Tibial nerve (tissue), 4 donors: ENCODE measurements at regions not wholly inside any gene's neighbourhood (a gene's known extent, or its start where the extent isn't known, plus 50 kb on each side); places are given as distances from the start of the nearest gene placed in this dataset.
"Not testable (repeated sequence)": the region's sequence is repeated elsewhere in the genome, so short reads cannot be mapped to it uniquely, and the experiment has no call there.

Experiments used
- DNase-seq, 2 donors: peaks; one replicate each; pipeline ENCODE4 v3.0.0-alpha.2; 2019; ENCODE audit warnings: low spot score in 2 of 2
- H3K27ac ChIP-seq, 4 donors: fragments of 200-600 bp; sonication (generic) in 3 of 4; one replicate each; pipeline ENCODE4 v1.5.1; 2017 to 2019; ENCODE audit warnings: mild to moderate bottlenecking in 1 of 4
- H3K27me3 ChIP-seq, 2 donors: fragments of 200-600 bp; sonication (generic) in 1 of 2; one replicate each; pipeline versions ENCODE4 v1.5.1 to v1.6.0; 2017 to 2019
- H3K36me3 ChIP-seq, 3 donors: fragments of 200-600 bp; sonication (generic); one replicate each; pipeline ENCODE4 v1.5.1; 2018 to 2019
- H3K4me1 ChIP-seq, 4 donors: fragments of 200-600 bp; sonication (generic) in 3 of 4; one replicate each; pipeline ENCODE4 v1.5.1; 2017 to 2019
- H3K4me3 ChIP-seq, 4 donors: fragments of 200-600 bp; sonication (generic) in 3 of 4; one replicate each; pipeline ENCODE4 v1.5.1; 2017 to 2019; ENCODE audit warnings: mild to moderate bottlenecking in 1 of 4, moderate library complexity in 1 of 4
- H3K9me3 ChIP-seq, 4 donors: fragments of 200-600 bp; sonication (generic) in 3 of 4; one replicate each; pipeline ENCODE4 v1.5.1; 2017 to 2019
- EP300 ChIP-seq, 2 donors: sonication (generic); formaldehyde crosslinking; IDR thresholded peaks; one replicate each; pipeline ENCODE4 v1.6.1; 2017; ENCODE audit warnings: antibody characterized with exemption in 2 of 2, mild to moderate bottlenecking in 1 of 2
- POLR2A ChIP-seq, 2 donors: fragments of 450-650 bp; IDR thresholded peaks; one replicate each; pipeline ENCODE4 v1.6.1; 2017; ENCODE audit warnings: antibody characterized with exemption in 2 of 2, mild to moderate bottlenecking in 2 of 2, moderate library complexity in 2 of 2
- whole genome bisulfite sequencing, 2 donors: methylation state at CpG; one replicate each; pipeline ENCODE4 v1.1.5; 2018; 5-methylcytosine and 5-hydroxymethylcytosine counted together
- TF ChIP-seq, protein P1 (sequence below), 5 experiments: fragments of 200-600 bp in 3 of 5; fragments of 450-650 bp in 2 of 5; sonication (generic) in 3 of 5; IDR thresholded peaks; one replicate each; pipeline ENCODE4 v1.5.1; 2016 to 2019; ENCODE audit warnings: antibody characterized with exemption in 5 of 5, mild to moderate bottlenecking in 3 of 5, moderate library complexity in 2 of 5

GRCh38 chr1:95780836-95781235, 546.8 kb downstream of the RWDD3 start:
- H3K27ac ChIP-seq: peak overlapping the region in 1 of 4 donors; percentile 2
- DNase-seq: no peak
- 56 to 57% methylated on average over 3 of the region's 3 CpGs for WGBS, 2 donors
- no peaks in the 10 kb centered on the region for H3K9me3 ChIP-seq
- no peaks in the 10 kb centered on the region for H3K27me3 ChIP-seq
- H3K4me1 ChIP-seq: no peaks in the 10 kb centered on the region
- H3K4me3 ChIP-seq: peak overlapping the region in 1 of 4 donors; percentile 25
- TF ChIP-seq POLR2A (IDR thresholded peaks at IDR 0.05): no peak
- TF ChIP-seq, protein P1, sequence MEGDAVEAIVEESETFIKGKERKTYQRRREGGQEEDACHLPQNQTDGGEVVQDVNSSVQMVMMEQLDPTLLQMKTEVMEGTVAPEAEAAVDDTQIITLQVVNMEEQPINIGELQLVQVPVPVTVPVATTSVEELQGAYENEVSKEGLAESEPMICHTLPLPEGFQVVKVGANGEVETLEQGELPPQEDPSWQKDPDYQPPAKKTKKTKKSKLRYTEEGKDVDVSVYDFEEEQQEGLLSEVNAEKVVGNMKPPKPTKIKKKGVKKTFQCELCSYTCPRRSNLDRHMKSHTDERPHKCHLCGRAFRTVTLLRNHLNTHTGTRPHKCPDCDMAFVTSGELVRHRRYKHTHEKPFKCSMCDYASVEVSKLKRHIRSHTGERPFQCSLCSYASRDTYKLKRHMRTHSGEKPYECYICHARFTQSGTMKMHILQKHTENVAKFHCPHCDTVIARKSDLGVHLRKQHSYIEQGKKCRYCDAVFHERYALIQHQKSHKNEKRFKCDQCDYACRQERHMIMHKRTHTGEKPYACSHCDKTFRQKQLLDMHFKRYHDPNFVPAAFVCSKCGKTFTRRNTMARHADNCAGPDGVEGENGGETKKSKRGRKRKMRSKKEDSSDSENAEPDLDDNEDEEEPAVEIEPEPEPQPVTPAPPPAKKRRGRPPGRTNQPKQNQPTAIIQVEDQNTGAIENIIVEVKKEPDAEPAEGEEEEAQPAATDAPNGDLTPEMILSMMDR (IDR thresholded peaks at IDR 0.05): no peak
- no peak for TF ChIP-seq EP300 (IDR thresholded peaks at IDR 0.05)
- H3K36me3 ChIP-seq: no peaks in the 10 kb centered on the region

GRCh38 chr1:95790136-95790535, 556.1 kb downstream of the RWDD3 start:
- H3K27ac ChIP-seq: no peak overlapping the region
- H3K4me3 ChIP-seq: no peak overlapping the region
- no peak for DNase-seq
- no peaks in the 10 kb centered on the region for H3K4me1 ChIP-seq
- no peaks in the 10 kb centered on the region for H3K36me3 ChIP-seq
- H3K9me3 ChIP-seq: no peaks in the 10 kb centered on the region
- TF ChIP-seq, protein P1 (IDR thresholded peaks at IDR 0.05): no peak
- TF ChIP-seq EP300 (IDR thresholded peaks at IDR 0.05): no peak
- no peak for TF ChIP-seq POLR2A (IDR thresholded peaks at IDR 0.05)
- H3K27me3 ChIP-seq: no peaks in the 10 kb centered on the region
- WGBS, 2 donors: 89 to 90% methylated on average over 3 of the region's 3 CpGs

DNA sequence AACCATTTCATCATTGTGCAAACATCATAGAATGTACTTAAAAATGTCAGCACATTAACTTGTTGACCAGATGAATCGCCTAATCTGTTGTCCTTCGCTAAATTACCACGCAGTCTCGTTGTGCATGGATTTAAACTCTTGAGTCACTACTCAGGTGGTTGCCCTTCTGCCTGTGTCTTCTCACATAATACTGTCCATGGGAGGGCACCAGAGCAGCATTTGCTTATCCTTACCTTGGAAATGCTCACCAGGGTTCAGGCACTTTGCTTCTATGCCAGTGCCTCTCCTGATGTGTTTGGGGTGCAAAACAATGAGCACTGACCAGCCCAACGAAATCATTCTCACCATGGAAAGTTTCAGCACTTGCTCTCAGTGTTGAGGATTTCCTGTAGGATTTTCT, 559.9 kb downstream of the RWDD3 start:
- no peaks in the 10 kb centered on the region for H3K36me3 ChIP-seq
- DNase-seq: no peak
- H3K9me3 ChIP-seq: peaks cover 0 to 8% (median 0%) of the 10 kb centered on the region in 4 donors
- no peak overlapping the region for H3K4me3 ChIP-seq
- TF ChIP-seq EP300 (IDR thresholded peaks at IDR 0.05): no peak
- H3K4me1 ChIP-seq: no peaks in the 10 kb centered on the region
- no peak overlapping the region for H3K27ac ChIP-seq
- no peaks in the 10 kb centered on the region for H3K27me3 ChIP-seq
- 64 to 74% methylated on average over 5 of the region's 5 CpGs for WGBS, 2 donors

DNA sequence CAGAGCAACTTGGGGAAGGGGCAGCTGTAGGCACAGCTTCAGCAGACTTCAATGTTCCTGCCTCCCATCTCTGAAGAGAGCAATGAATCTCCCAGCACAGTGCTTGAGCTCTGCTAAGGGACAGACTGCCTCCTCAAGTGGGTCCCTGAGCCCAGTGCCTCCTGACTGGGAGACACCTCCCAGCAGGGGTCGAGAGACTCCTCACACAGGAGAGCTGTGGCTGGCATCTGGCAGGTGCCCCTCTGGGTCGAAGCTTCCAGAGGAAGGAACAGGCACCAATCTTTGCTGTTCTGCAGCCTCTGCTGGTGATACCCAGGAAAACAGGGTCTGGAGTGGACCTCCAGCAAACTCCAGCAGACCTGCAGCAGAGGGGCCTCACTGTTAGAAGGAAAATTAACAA, 563.8 kb downstream of the RWDD3 start:
- not testable (repeated sequence) for H3K36me3 ChIP-seq, H3K27ac ChIP-seq, H3K4me3 ChIP-seq, H3K9me3 ChIP-seq, H3K4me1 ChIP-seq, H3K27me3 ChIP-seq, DNase-seq
- WGBS, 2 donors: 91 to 97% methylated on average over 2 of the region's 2 CpGs

DNA sequence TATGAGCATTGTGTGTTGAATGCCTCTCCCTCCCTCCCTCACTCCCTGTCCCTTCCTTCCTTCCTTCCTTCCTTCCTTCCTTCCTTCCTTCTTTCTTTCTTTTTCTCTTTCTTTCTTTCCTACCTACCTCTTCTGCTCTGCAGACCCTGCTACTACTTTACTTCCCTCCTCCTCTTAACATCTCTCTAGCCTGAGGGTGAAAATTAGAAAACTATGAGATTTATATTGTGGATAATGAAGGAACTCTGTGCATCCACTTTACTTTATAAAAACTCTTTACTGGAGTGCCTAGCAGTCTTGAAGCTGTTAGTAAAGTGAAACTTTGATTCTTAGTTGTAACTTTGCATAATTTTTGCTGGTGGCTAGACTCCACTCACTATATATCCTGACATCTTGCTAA, 572.2 kb downstream of the RWDD3 start:
- no peak for TF ChIP-seq EP300 (IDR thresholded peaks at IDR 0.05)
- TF ChIP-seq, protein P1 (IDR thresholded peaks at IDR 0.05): no peak
- no peak for TF ChIP-seq POLR2A (IDR thresholded peaks at IDR 0.05)
- Histone ChIP-seq H3K9me3 (peaks cover 0 to 4% (median 0%) of the 10 kb centered on the region in 4 donors), H3K27me3 (no peaks in the 10 kb centered on the region), H3K4me3 (no peak overlapping the region), H3K27ac (no peak overlapping the region), H3K36me3 (no peaks in the 10 kb centered on the region), H3K4me1 (no peaks in the 10 kb centered on the region)
- DNase-seq: no peak

- H3K36me3 ChIP-seq: no peaks in the 10 kb centered on the region
- H3K4me1 ChIP-seq: no peaks in the 10 kb centered on the region
- TF ChIP-seq EP300 (IDR thresholded peaks at IDR 0.05): no peak
- TF ChIP-seq, protein P1 (IDR thresholded peaks at IDR 0.05): no peak
- TF ChIP-seq POLR2A (IDR thresholded peaks at IDR 0.05): no peak
- WGBS, 2 donors: 16 to 38% methylated on average over 1 of the region's 1 CpG
- H3K27me3 ChIP-seq: no peaks in the 10 kb centered on the region
- H3K4me3 ChIP-seq: no peak overlapping the region
- no peak for DNase-seq
- H3K9me3 ChIP-seq: no peaks in the 10 kb centered on the region
- no peak overlapping the region for H3K27ac ChIP-seq
Measured at GRCh38 chr1:95809391-95809790, 575.4 kb downstream of the RWDD3 start.
